Mesendoderm (in vitro differentiated cells): ENCODE measurements at regions not wholly inside any gene's neighbourhood (a gene's known extent, or its start where the extent isn't known, plus 50 kb on each side); places are given as distances from the start of the nearest gene placed in this dataset.

Experiments used
- DNase-seq: peaks from one replicate; pipeline ENCODE4 v3.0.0; 2013
- H2AK5ac ChIP-seq: 2 replicates; pipeline ENCODE4 v1.6.1; 2013; ENCODE audit warnings: low read length, inconsistent platforms
- H2BK120ac ChIP-seq: 2 replicates; pipeline ENCODE4 v1.6.1; 2013; ENCODE audit warnings: low read depth, mild to moderate bottlenecking, low read length, moderate library complexity, mixed read lengths
- H2BK15ac ChIP-seq: replicated peaks from 2 replicates; pipeline ENCODE4 v1.6.1; 2013; ENCODE audit warnings: low read depth, mild to moderate bottlenecking, moderate library complexity
- H2BK5ac ChIP-seq: 2 replicates; pipeline ENCODE4 v1.6.1; 2013; ENCODE audit warnings: low read length, inconsistent platforms
- H3K18ac ChIP-seq: 2 replicates; pipeline ENCODE4 v1.6.1; 2013; ENCODE audit warnings: mild to moderate bottlenecking, low read length, mixed read lengths
- H3K23ac ChIP-seq: one replicate; pipeline ENCODE4 v1.6.1; 2013; ENCODE audit warnings: low read length
- H3K27ac ChIP-seq: 2 replicates; pipeline ENCODE4 v1.5.1; 2013; ENCODE audit warnings: low read depth, mild to moderate bottlenecking, inconsistent platforms, low read length, moderate library complexity
- H3K27me3 ChIP-seq: 2 replicates; pipeline ENCODE4 v1.6.1; 2013; ENCODE audit warnings: low read length, control low read depth, mild to moderate bottlenecking, inconsistent platforms; ENCODE audit not compliant: insufficient read depth, poor library complexity
- H3K36me3 ChIP-seq: 2 replicates; pipeline ENCODE4 v1.6.1; 2013; ENCODE audit warnings: low read length, inconsistent platforms; ENCODE audit not compliant: control insufficient read depth, insufficient read depth
- H3K4ac ChIP-seq: one replicate; pipeline ENCODE4 v1.6.1; 2013; ENCODE audit warnings: low read depth, mild to moderate bottlenecking, low read length, moderate library complexity
- H3K4me1 ChIP-seq: 2 replicates; pipeline ENCODE4 v1.6.1; 2013; ENCODE audit warnings: low read depth, low read length, inconsistent platforms; ENCODE audit not compliant: control insufficient read depth
- H3K4me2 ChIP-seq: 2 replicates; pipeline ENCODE4 v1.6.1; 2013; ENCODE audit warnings: low read length
- H3K4me3 ChIP-seq: 2 replicates; pipeline ENCODE4 v1.5.1; 2013; ENCODE audit warnings: mild to moderate bottlenecking, low read length
- H3K56ac ChIP-seq: one replicate; pipeline ENCODE4 v1.6.1; 2013; ENCODE audit warnings: low read length
- H3K79me1 ChIP-seq: 2 replicates; pipeline ENCODE4 v1.6.1; 2013; ENCODE audit warnings: low read length, inconsistent platforms
- H3K79me2 ChIP-seq: 2 replicates; pipeline ENCODE4 v1.6.1; 2013; ENCODE audit warnings: mild to moderate bottlenecking, low read length; ENCODE audit not compliant: control insufficient read depth, insufficient read depth
- H3K9ac ChIP-seq: 2 replicates; pipeline ENCODE4 v1.6.1; 2013; ENCODE audit warnings: low read length, inconsistent platforms
- H4K5ac ChIP-seq: one replicate; pipeline ENCODE4 v1.6.1; 2013; ENCODE audit warnings: low read length
- H4K8ac ChIP-seq: one replicate; pipeline ENCODE4 v1.6.1; 2013; ENCODE audit warnings: low read depth, mild to moderate bottlenecking, control low read depth, low read length, moderate library complexity
- WGBS: extraction: QIAGEN DNeasy Blood & Tissue Kit; methylation state at CpG from one replicate; pipeline ENCODE4 v1.1.7; 2013; ENCODE audit warnings: low lambda C conversion rate, missing lambda C conversion rate; ENCODE audit not compliant: insufficient coverage; ENCODE audit errors: extremely low coverage; 5-methylcytosine and 5-hydroxymethylcytosine counted together

DNA sequence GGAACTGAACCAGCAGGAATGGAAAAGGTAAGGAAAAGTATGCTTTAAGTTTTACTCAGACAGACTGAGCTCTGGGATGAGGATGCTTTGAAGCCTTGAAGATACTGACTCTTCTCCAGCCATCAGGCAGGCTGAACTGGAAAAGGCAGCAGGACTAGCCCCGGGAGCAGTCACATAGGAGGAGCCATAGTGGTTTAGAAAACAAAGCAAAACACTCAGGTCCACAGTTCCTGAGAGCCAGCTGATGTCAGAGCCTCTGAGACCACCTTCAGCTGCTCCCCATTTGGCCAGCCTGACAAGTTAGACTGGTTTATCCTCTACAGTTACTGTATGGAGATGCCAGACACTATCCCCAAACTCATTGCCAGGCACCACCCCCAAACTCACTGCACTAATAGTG is 167.9 kb upstream of the CPEB2 start:
- Histone ChIP-seq H4K8ac (no peak overlapping the region), H3K36me3 (no peaks in the 10 kb centered on the region), H3K79me2 (no peaks in the 10 kb centered on the region), H2AK5ac (no peak overlapping the region), H3K23ac (no peak overlapping the region), H3K4me1 (no peaks in the 10 kb centered on the region), H3K9ac (no peak overlapping the region), H3K4me3 (no peak overlapping the region), H3K79me1 (no peaks in the 10 kb centered on the region), H4K5ac (no peak overlapping the region), H3K56ac (no peak overlapping the region), H3K4me2 (no peak overlapping the region), H2BK15ac (no peak overlapping the region), H2BK120ac (no peak overlapping the region), H3K18ac (no peak overlapping the region), H3K27me3 (no peaks in the 10 kb centered on the region), H2BK5ac (no peak overlapping the region), H3K27ac (no peak overlapping the region), H3K4ac (no peak overlapping the region)
- no CpG with 5 or more reads among the region's 1 CpG for WGBS
- no peak for DNase-seq

DNA sequence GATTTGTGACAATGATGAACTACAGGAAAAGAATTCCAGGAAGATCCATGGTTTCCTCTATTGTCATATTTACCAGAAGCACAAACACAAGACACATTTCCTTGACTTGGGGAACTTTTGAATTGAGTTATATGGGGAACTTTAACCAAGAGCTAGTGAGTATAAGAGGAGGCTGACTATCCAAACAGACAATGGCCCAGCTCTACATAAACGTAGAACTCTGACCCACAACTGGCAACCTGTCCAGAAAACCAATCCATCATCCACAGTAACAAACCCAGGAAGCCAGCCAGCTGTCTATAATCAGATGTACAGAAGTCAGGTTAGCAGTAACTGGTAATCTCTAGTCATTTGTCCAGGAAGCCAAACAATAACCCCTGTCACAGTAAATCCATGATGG is 167.0 kb upstream of the CPEB2 start:
- no peak overlapping the region for H2BK120ac ChIP-seq

DNA sequence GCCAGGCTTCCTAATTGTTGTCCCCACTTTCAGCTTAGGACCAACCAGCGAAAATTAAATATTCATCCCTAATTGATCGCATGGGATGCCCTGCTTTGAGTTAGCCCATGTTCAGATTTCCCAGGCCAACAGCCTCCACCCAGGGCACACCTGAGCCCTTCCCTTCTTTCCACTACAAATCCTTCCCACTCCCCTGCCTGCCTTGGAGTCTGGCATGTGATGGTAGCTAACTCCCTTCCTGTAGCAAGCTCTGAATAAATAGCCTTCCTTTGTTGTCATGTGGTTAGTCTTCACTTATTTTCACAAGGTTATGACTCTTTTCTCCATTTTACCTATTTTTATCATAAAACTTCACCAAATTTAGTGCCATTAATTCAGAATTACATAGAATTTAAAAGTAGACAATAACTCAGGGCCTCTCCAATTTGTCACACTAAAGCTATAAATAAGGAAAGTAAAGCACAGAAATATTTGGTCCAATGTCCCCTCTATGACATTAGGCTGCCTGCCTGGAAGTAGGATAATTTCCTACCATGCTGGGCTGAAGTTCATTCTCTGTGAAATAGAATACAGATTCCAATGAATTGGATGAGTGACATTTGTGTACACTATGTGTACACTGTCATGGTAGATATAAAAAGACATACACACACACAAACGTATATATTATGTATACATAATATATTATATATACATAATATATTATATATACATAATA is 166.4 kb upstream of the CPEB2 start:
- no CpG with 5 or more reads among the region's 3 CpGs for WGBS
- no peak overlapping the region for H3K18ac ChIP-seq
- no peak overlapping the region for H3K4me2 ChIP-seq
- no peaks in the 10 kb centered on the region for H3K79me1 ChIP-seq
- H3K27me3 ChIP-seq: no peaks in the 10 kb centered on the region
- H3K23ac ChIP-seq: no peak overlapping the region
- H4K8ac ChIP-seq: no peak overlapping the region
- no peak overlapping the region for H4K5ac ChIP-seq
- H2AK5ac ChIP-seq: no peak overlapping the region
- H2BK15ac ChIP-seq: no peak overlapping the region
- DNase-seq: no peak
- no peak overlapping the region for H3K4me3 ChIP-seq
- no peak overlapping the region for H3K27ac ChIP-seq
- H3K4me1 ChIP-seq: no peaks in the 10 kb centered on the region
- no peak overlapping the region for H3K9ac ChIP-seq
- H3K36me3 ChIP-seq: no peaks in the 10 kb centered on the region
- no peak overlapping the region for H2BK120ac ChIP-seq
- no peak overlapping the region for H3K4ac ChIP-seq
- H2BK5ac ChIP-seq: no peak overlapping the region
- H3K56ac ChIP-seq: no peak overlapping the region
- H3K79me2 ChIP-seq: no peaks in the 10 kb centered on the region

More for the DNA sequence above, 167.0 kb upstream of the CPEB2 start:
- Histone ChIP-seq H3K4me2 (no peak overlapping the region), H4K5ac (no peak overlapping the region), H3K56ac (no peak overlapping the region), H4K8ac (no peak overlapping the region), H3K79me2 (no peaks in the 10 kb centered on the region), H3K27ac (no peak overlapping the region), H3K23ac (no peak overlapping the region), H3K27me3 (no peaks in the 10 kb centered on the region), H2AK5ac (no peak overlapping the region), H3K36me3 (no peaks in the 10 kb centered on the region), H3K9ac (no peak overlapping the region), H3K4me1 (no peaks in the 10 kb centered on the region), H3K4ac (no peak overlapping the region), H2BK5ac (no peak overlapping the region), H3K79me1 (no peaks in the 10 kb centered on the region), H3K18ac (no peak overlapping the region), H3K4me3 (no peak overlapping the region), H2BK15ac (no peak overlapping the region)
- no CpG with 5 or more reads among the region's 1 CpG for WGBS
- DNase-seq: no peak

DNA sequence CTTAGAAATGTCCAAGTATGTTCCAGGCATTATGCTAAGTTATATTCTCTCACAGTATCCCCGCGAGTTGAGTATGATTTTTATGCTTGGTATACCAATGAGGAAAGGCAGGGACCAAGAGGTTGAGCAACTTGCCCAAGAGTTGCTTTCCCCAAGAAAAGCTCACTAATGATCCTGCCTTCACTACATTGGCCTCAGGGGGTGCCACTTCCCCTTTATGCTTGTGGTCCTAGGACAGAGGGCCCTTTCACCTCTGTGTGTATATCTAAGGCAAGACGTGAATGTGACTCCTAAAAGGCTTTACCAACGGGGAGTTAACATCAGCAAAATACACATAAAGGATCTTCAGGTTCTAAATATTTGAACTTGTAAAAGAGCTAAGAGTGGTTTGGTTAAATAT is 164.4 kb upstream of the CPEB2 start:
- no peak overlapping the region for H2BK5ac ChIP-seq
- H3K56ac ChIP-seq: no peak overlapping the region
- peak; percentile 57 for DNase-seq
- H3K4me2 ChIP-seq: no peak overlapping the region
- no peak overlapping the region for H4K8ac ChIP-seq
- H3K18ac ChIP-seq: no peak overlapping the region
- H3K9ac ChIP-seq: no peak overlapping the region
- H3K79me2 ChIP-seq: no peaks in the 10 kb centered on the region
- no peak overlapping the region for H3K27ac ChIP-seq
- no peak overlapping the region for H2AK5ac ChIP-seq
- no peaks in the 10 kb centered on the region for H3K4me1 ChIP-seq
- no peaks in the 10 kb centered on the region for H3K36me3 ChIP-seq
- H3K4me3 ChIP-seq: no peak overlapping the region
- H3K23ac ChIP-seq: no peak overlapping the region
- H3K79me1 ChIP-seq: no peaks in the 10 kb centered on the region
- H4K5ac ChIP-seq: no peak overlapping the region
- H2BK120ac ChIP-seq: no peak overlapping the region
- H3K4ac ChIP-seq: no peak overlapping the region
- no CpG with 5 or more reads among the region's 4 CpGs for WGBS
- H2BK15ac ChIP-seq: no peak overlapping the region
- H3K27me3 ChIP-seq: no peaks in the 10 kb centered on the region

DNA sequence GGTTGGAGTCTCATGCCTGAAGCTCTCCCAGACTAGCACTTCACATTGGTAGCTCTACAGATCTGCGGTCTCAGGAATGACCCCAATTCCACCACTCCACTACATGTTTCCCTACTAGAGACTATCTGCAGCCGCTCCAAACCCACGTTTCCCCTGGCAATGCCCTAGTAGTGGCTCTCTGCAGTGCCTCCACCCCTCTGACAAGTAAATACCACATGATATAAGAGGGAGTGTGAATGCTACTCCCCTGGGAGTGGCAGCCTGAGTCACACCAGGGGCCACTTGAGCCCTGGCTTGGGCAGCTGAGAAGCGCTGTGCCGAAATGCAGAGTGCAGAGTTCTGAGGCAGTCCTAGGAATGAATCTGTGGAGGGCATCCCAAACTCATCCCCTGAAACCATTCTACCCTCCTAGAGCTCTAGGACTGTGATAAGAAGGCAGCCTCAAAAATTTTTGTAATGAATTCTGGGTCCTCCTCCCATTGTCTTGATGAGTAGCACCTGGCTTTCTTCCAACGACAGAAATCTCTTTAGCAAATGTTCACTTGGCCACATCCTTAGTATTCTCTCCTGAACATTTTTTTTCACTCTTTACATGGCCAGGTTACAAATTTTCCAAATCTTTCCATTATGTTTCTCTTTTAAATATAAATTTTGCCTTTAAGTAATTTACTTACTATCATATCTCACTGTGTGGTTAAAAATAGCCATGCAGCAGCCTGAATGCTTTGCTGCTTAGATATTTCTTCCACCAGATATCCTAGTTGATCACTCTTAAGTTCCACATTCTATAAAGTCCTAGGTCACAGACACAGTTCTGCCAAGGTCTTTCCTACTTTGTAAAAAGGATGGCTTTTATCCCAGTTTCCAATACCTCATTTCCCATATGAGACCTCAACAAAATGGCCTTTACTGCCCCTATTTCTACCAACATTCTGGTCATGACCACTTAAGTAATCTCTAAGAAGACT is 160.2 kb upstream of the CPEB2 start:
- Histone ChIP-seq H3K27me3 (no peaks in the 10 kb centered on the region), H4K8ac (no peak overlapping the region), H3K4me2 (no peak overlapping the region), H3K27ac (no peak overlapping the region), H3K4me3 (no peak overlapping the region), H3K18ac (no peak overlapping the region), H3K79me1 (no peaks in the 10 kb centered on the region), H3K4ac (no peak overlapping the region), H2AK5ac (no peak overlapping the region), H3K36me3 (no peaks in the 10 kb centered on the region), H2BK120ac (no peak overlapping the region), H3K23ac (no peak overlapping the region), H3K56ac (no peak overlapping the region), H2BK5ac (no peak overlapping the region), H4K5ac (no peak overlapping the region), H3K9ac (no peak overlapping the region), H3K79me2 (no peaks in the 10 kb centered on the region), H3K4me1 (no peaks in the 10 kb centered on the region), H2BK15ac (no peak overlapping the region)
- no CpG with 5 or more reads among the region's 6 CpGs for WGBS
- no peak for DNase-seq
